Gastroesophageal sphincter (tissue), 3 donors: ENCODE measurements at regions not wholly inside any gene's neighbourhood (a gene's known extent, or its start where the extent isn't known, plus 50 kb on each side); places are given as distances from the start of the nearest gene placed in this dataset.

ENCODE experiments used
- EP300 ChIP-seq: sonication (generic); formaldehyde crosslinking; IDR thresholded peaks from one replicate; pipeline ENCODE4 v1.6.1; 2017; ENCODE audit warnings: antibody characterized with exemption, mild to moderate bottlenecking
- POLR2A ChIP-seq, 2 donors: fragments of 450-650 bp; IDR thresholded peaks; one replicate each; pipeline ENCODE4 v1.6.1; 2017; ENCODE audit warnings: antibody characterized with exemption in 2 of 2, mild to moderate bottlenecking in 2 of 2, moderate library complexity in 1 of 2
- POLR2AphosphoS5 ChIP-seq: sonication (generic); formaldehyde crosslinking; IDR thresholded peaks from one replicate; pipeline ENCODE4 v1.6.1; 2017; ENCODE audit warnings: antibody characterized with exemption
- TF ChIP-seq, protein P1 (sequence below), 4 experiments: fragments of 200-600 bp in 2 of 4; fragments of 450-650 bp in 2 of 4; sonication (generic) in 1 of 4; IDR thresholded peaks; one replicate each; pipeline ENCODE4 v1.5.1; 2017 to 2019; ENCODE audit warnings: antibody characterized with exemption in 4 of 4, mild to moderate bottlenecking in 2 of 4, moderate library complexity in 2 of 4

DNA sequence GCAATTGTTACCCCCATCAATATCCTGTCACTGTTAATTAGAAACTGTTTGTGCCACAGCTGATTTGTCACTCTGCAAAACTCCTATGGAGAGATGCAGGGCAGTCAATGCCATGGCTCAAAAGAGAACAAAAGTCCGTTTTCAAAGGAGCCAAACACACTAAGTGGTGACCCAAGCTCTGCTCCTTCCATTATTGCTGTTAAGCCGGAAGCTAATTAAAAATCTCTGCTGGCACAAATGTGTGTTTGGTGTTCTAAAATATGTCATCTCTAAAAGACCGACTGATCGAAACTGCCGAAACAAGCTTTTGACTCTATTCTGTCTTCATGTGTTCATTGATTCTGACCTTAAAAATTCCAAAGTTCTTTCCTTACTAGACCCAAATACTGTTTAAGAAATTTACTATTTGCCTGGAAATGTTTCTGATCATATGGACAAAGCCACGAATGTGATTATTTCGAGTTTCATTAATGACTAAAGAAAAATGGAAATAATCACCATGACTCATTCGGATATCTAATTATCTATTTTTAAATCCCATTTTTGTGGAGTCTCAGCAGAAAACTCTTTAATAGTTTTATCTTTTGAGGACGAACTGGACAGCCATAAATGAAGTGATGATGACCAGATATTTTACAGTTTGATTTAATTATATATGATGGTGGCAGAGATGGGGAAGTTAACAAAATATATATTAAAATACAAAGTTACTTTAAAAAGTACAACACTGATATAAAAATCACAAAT is 287.6 kb downstream of the SOCS6 start:
- TF ChIP-seq, protein P1, sequence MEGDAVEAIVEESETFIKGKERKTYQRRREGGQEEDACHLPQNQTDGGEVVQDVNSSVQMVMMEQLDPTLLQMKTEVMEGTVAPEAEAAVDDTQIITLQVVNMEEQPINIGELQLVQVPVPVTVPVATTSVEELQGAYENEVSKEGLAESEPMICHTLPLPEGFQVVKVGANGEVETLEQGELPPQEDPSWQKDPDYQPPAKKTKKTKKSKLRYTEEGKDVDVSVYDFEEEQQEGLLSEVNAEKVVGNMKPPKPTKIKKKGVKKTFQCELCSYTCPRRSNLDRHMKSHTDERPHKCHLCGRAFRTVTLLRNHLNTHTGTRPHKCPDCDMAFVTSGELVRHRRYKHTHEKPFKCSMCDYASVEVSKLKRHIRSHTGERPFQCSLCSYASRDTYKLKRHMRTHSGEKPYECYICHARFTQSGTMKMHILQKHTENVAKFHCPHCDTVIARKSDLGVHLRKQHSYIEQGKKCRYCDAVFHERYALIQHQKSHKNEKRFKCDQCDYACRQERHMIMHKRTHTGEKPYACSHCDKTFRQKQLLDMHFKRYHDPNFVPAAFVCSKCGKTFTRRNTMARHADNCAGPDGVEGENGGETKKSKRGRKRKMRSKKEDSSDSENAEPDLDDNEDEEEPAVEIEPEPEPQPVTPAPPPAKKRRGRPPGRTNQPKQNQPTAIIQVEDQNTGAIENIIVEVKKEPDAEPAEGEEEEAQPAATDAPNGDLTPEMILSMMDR (IDR thresholded peaks at IDR 0.05), result no peak
- no peak for TF ChIP-seq POLR2A (IDR thresholded peaks at IDR 0.05)
- TF ChIP-seq EP300, result no peak
- no peak for TF ChIP-seq POLR2AphosphoS5
